Colonic mucosa (tissue), 4 donors: ENCODE measurements at regions not wholly inside any gene's neighbourhood (a gene's known extent, or its start where the extent isn't known, plus 50 kb on each side); places are given as distances from the start of the nearest gene placed in this dataset.

Source experiments
- DNase-seq: peaks from one replicate; pipeline ENCODE4 v3.0.0-alpha.2; 2020
- H3K27ac ChIP-seq: fragments of 200-600 bp; one replicate; pipeline ENCODE4 v1.8.0; 2021
- H3K27me3 ChIP-seq: fragments of 200-600 bp; one replicate; pipeline ENCODE4 v1.8.0; 2021
- H3K36me3 ChIP-seq: fragments of 200-600 bp; one replicate; pipeline ENCODE4 v1.8.0; 2021
- H3K4me1 ChIP-seq: fragments of 200-600 bp; one replicate; pipeline ENCODE4 v1.8.0; 2021; ENCODE audit warnings: mild to moderate bottlenecking
- H3K4me3 ChIP-seq: fragments of 200-600 bp; one replicate; pipeline ENCODE4 v1.8.0; 2021
- H3K9ac ChIP-seq, 2 donors: one replicate each; pipeline ENCODE4 v1.7.0; 2013; ENCODE audit warnings: control low read depth in 2 of 2, low read depth in 2 of 2, low read length in 2 of 2
- H3K9me3 ChIP-seq: fragments of 200-600 bp; one replicate; pipeline ENCODE4 v1.8.0; 2021
- CTCF ChIP-seq: fragments of 200-600 bp; IDR thresholded peaks from one replicate; pipeline ENCODE4 v1.8.0; 2022; ENCODE audit warnings: antibody characterized with exemption, mild to moderate bottlenecking
- intact Hi-C: fragments of 100-400 bp; cut with DNase I; formaldehyde crosslinking; loops from one replicate; pipeline ENCODE4 v1.14.1; 2022
- donor health status: healthy.
- donor health status: DM: no; HTN: no; CAD: no.
- donor health status: DM: no; HTN: no; CAD: no.

- Histone ChIP-seq H3K4me3 (no peak overlapping the region), H3K27ac (no peak overlapping the region), H3K4me1 (no peaks in the 10 kb centered on the region), H3K9me3 (no peaks in the 10 kb centered on the region), H3K9ac (no peak overlapping the region), H3K27me3 (no peaks in the 10 kb centered on the region), H3K36me3 (no peaks in the 10 kb centered on the region)
- intact Hi-C loops, result no loop called here
- TF ChIP-seq CTCF, result no peak
- DNase-seq, result no peak
Measured at GRCh38 chr5:29935371-29935770, 1258.1 kb upstream of the CDH6 start.

DNA sequence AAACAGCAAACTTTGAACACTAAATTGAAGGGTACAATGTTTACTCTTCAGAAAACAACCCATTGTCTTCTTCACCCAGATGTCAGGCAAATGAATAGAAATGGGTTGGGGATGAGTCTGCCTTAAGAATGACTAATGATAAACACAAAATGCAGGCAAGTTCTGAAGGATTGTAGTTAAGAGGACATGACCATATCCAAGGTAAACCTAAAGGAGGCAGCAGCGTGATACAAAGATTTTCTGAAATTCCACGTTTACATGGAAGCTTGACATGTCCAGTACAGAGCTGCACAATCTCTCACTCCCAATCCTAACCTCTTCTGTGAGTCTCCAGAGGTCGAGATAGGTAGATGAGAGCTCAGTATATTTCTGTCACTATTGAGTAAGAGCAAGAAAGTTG, 1263.2 kb upstream of the CDH6 start:
- Histone ChIP-seq H3K4me3 (no peak overlapping the region), H3K27ac (no peak overlapping the region), H3K9ac (no peak overlapping the region), H3K36me3 (no peaks in the 10 kb centered on the region), H3K9me3 (peaks cover 3% of the 10 kb centered on the region), H3K4me1 (no peaks in the 10 kb centered on the region), H3K27me3 (no peaks in the 10 kb centered on the region)
- intact Hi-C loops, result no loop called here
- no peak for DNase-seq
- TF ChIP-seq CTCF, result no peak

GRCh38 chr5:29924107-29924506, 1269.4 kb upstream of the CDH6 start:
- H3K27ac ChIP-seq, result no peak overlapping the region
- no peaks in the 10 kb centered on the region for H3K36me3 ChIP-seq
- H3K9me3 ChIP-seq, result peaks cover 3% of the 10 kb centered on the region
- no peak for TF ChIP-seq CTCF
- DNase-seq, result no peak
- H3K9ac ChIP-seq, result no peak overlapping the region
- H3K4me3 ChIP-seq, result no peak overlapping the region
- no peaks in the 10 kb centered on the region for H3K27me3 ChIP-seq
- H3K4me1 ChIP-seq, result no peaks in the 10 kb centered on the region
- intact Hi-C loops, result no loop called here

- Histone ChIP-seq H3K4me1 (no peaks in the 10 kb centered on the region), H3K4me3 (no peak overlapping the region), H3K36me3 (no peaks in the 10 kb centered on the region), H3K27ac (no peak overlapping the region), H3K27me3 (no peaks in the 10 kb centered on the region), H3K9me3 (no peaks in the 10 kb centered on the region), H3K9ac (no peak overlapping the region)
- TF ChIP-seq CTCF, result no peak
- intact Hi-C loops, result no loop called here
- no peak for DNase-seq
Measured at GRCh38 chr5:29905626-29906353, 1287.7 kb upstream of the CDH6 start.

DNA sequence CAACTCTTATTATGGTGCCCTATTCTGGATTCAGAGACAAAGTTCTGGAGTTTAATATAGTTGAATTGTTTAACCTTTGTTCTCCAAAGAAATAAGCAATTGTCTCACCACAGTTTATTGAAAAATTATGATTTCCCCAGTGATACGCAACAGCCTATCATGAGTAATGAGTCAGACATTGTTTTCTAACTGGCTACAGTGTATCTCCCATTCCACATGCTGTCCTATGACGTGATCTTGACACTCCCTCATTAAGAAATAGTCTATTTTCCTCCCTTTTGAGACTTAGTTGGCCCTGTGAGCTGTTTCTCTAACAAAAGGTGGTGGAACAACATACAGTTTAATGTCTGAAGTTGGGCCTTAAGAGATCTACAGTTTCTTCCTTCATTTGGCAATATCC, 1290.6 kb upstream of the CDH6 start:
- Histone ChIP-seq H3K9ac (no peak overlapping the region), H3K27ac (no peak overlapping the region), H3K4me1 (no peaks in the 10 kb centered on the region), H3K9me3 (no peaks in the 10 kb centered on the region), H3K4me3 (no peak overlapping the region), H3K27me3 (no peaks in the 10 kb centered on the region), H3K36me3 (no peaks in the 10 kb centered on the region)
- intact Hi-C loops, result no loop called here
- no peak for TF ChIP-seq CTCF
- DNase-seq, result no peak
